ENCODE measurements at regions not wholly inside any gene's neighbourhood (a gene's known extent, or its start where the extent isn't known, plus 50 kb on each side); places are given as distances from the start of the nearest gene placed in this dataset.
"Not testable (repeated sequence)": the region's sequence is repeated elsewhere in the genome, so short reads cannot be mapped to it uniquely, and the experiment has no call there.

- DNase-seq (ENCODE audit: low read depth): no peak
- in situ Hi-C loops (cut with HindIII; ENCODE audit: low pct_unique_long_range_greater_than_20kb, low sequenced_read_pairs): no loop called here
Measured at GRCh38 chr6:153411070-153411648, 280.1 kb upstream of the RGS17 start.

GRCh38 chr6:153405931-153406330 is 274.8 kb upstream of the RGS17 start:
- DNase-seq (ENCODE audit: low read depth): no peak
- in situ Hi-C loops (cut with HindIII; ENCODE audit: low pct_unique_long_range_greater_than_20kb, low sequenced_read_pairs): no loop called here

GRCh38 chr6:153401751-153402150 is 270.7 kb upstream of the RGS17 start:
- DNase-seq (ENCODE audit: low read depth): no peak
- in situ Hi-C loops (cut with HindIII; ENCODE audit: low pct_unique_long_range_greater_than_20kb, low sequenced_read_pairs): no loop called here

GRCh38 chr6:153392156-153392555 is 261.1 kb upstream of the RGS17 start:
- DNase-seq (ENCODE audit: low read depth): no peak
- in situ Hi-C loops (cut with HindIII; ENCODE audit: low pct_unique_long_range_greater_than_20kb, low sequenced_read_pairs): no loop called here

GRCh38 chr6:153373869-153374268 is 242.8 kb upstream of the RGS17 start:
- in situ Hi-C loops (cut with HindIII; ENCODE audit: low pct_unique_long_range_greater_than_20kb, low sequenced_read_pairs): no loop called here

GRCh38 chr6:153368131-153368530 is 237.0 kb upstream of the RGS17 start:
- DNase-seq (ENCODE audit: low read depth): no peak
- in situ Hi-C loops (cut with HindIII; ENCODE audit: low pct_unique_long_range_greater_than_20kb, low sequenced_read_pairs): no loop called here

More at GRCh38 chr6:153373869-153374268, 242.8 kb upstream of the RGS17 start:
- DNase-seq (ENCODE audit: low read depth): no peak

- in situ Hi-C loops (cut with HindIII; ENCODE audit: low pct_unique_long_range_greater_than_20kb, low sequenced_read_pairs): no loop called here
- DNase-seq (ENCODE audit: low read depth): no peak
Measured at GRCh38 chr6:153367021-153367420, 235.9 kb upstream of the RGS17 start.

- in situ Hi-C loops (cut with HindIII; ENCODE audit: low pct_unique_long_range_greater_than_20kb, low sequenced_read_pairs): no loop called here
- DNase-seq (ENCODE audit: low read depth): no peak
Measured at GRCh38 chr6:153357391-153357790, 226.3 kb upstream of the RGS17 start.

GRCh38 chr6:153340568-153340967 is 209.5 kb upstream of the RGS17 start:
- in situ Hi-C loops (cut with HindIII; ENCODE audit: low pct_unique_long_range_greater_than_20kb, low sequenced_read_pairs): no loop called here
- DNase-seq (ENCODE audit: low read depth): no peak

- in situ Hi-C loops (cut with HindIII; ENCODE audit: low pct_unique_long_range_greater_than_20kb, low sequenced_read_pairs): no loop called here
- no peak for DNase-seq (ENCODE audit: low read depth)
Measured at GRCh38 chr6:153334121-153334520, 203.0 kb upstream of the RGS17 start.

GRCh38 chr6:153331221-153331620 is 200.1 kb upstream of the RGS17 start:
- in situ Hi-C loops (cut with HindIII; ENCODE audit: low pct_unique_long_range_greater_than_20kb, low sequenced_read_pairs); DNase-seq (ENCODE audit: low read depth): not testable (repeated sequence)

- in situ Hi-C loops (cut with HindIII; ENCODE audit: low pct_unique_long_range_greater_than_20kb, low sequenced_read_pairs): no loop called here
- DNase-seq (ENCODE audit: low read depth): no peak
Measured at GRCh38 chr6:153328194-153328593, 197.1 kb upstream of the RGS17 start.

- in situ Hi-C loops (cut with HindIII; ENCODE audit: low pct_unique_long_range_greater_than_20kb, low sequenced_read_pairs): no loop called here
Measured at GRCh38 chr6:153325661-153326060, 194.6 kb upstream of the RGS17 start.

GRCh38 chr6:153312634-153313033 is 181.6 kb upstream of the RGS17 start:
- DNase-seq (ENCODE audit: low read depth): peak; percentile 32
- in situ Hi-C loops (cut with HindIII; ENCODE audit: low pct_unique_long_range_greater_than_20kb, low sequenced_read_pairs): no loop called here

More at GRCh38 chr6:153325661-153326060, 194.6 kb upstream of the RGS17 start:
- no peak for DNase-seq (ENCODE audit: low read depth)

GRCh38 chr6:153309651-153310050 is 178.6 kb upstream of the RGS17 start:
- no peak for DNase-seq (ENCODE audit: low read depth)
- in situ Hi-C loops (cut with HindIII; ENCODE audit: low pct_unique_long_range_greater_than_20kb, low sequenced_read_pairs): no loop called here

- in situ Hi-C loops (cut with HindIII; ENCODE audit: low pct_unique_long_range_greater_than_20kb, low sequenced_read_pairs): no loop called here
Measured at GRCh38 chr6:153302133-153302532, 171.1 kb upstream of the RGS17 start.

GRCh38 chr6:153301602-153302001 is 170.5 kb upstream of the RGS17 start:
- in situ Hi-C loops (cut with HindIII; ENCODE audit: low pct_unique_long_range_greater_than_20kb, low sequenced_read_pairs): no loop called here
- no peak for DNase-seq (ENCODE audit: low read depth)

More at GRCh38 chr6:153302133-153302532, 171.1 kb upstream of the RGS17 start:
- no peak for DNase-seq (ENCODE audit: low read depth)

- in situ Hi-C loops (cut with HindIII; ENCODE audit: low pct_unique_long_range_greater_than_20kb, low sequenced_read_pairs): not testable (repeated sequence)
Measured at GRCh38 chr6:153282456-153282855, 151.4 kb upstream of the RGS17 start.

GRCh38 chr6:153275997-153276396 is 144.9 kb upstream of the RGS17 start:
- in situ Hi-C loops (cut with HindIII; ENCODE audit: low pct_unique_long_range_greater_than_20kb, low sequenced_read_pairs): no loop called here
- no peak for DNase-seq (ENCODE audit: low read depth)

More at GRCh38 chr6:153282456-153282855, 151.4 kb upstream of the RGS17 start:
- DNase-seq (ENCODE audit: low read depth): not testable (repeated sequence)

GRCh38 chr6:153272201-153272980 is 141.3 kb upstream of the RGS17 start:
- DNase-seq (ENCODE audit: low read depth): no peak
- in situ Hi-C loops (cut with HindIII; ENCODE audit: low pct_unique_long_range_greater_than_20kb, low sequenced_read_pairs): no loop called here

Data from Caki2 (cell line).